Uterus (tissue), 3 donors: ENCODE measurements at regions not wholly inside any gene's neighbourhood (a gene's known extent, or its start where the extent isn't known, plus 50 kb on each side); places are given as distances from the start of the nearest gene placed in this dataset.

Experiments
- DNase-seq, 2 donors: peaks; one replicate each; pipeline ENCODE4 v3.0.0-alpha.2; 2019 to 2020
- H3K27ac ChIP-seq, 2 donors: fragments of 200-600 bp; sonication (generic); 1 replicate in 1 of 2; 2 replicates in 1 of 2; pipeline ENCODE4 v1.5.1; 2016 to 2018
- H3K27me3 ChIP-seq, 2 donors: fragments of 200-600 bp; sonication (generic); one replicate each; pipeline ENCODE4 v1.5.1; 2018 to 2019; ENCODE audit warnings: control low read depth in 1 of 2
- H3K36me3 ChIP-seq, 2 donors: fragments of 200-600 bp; sonication (generic); one replicate each; pipeline ENCODE4 v1.5.1; 2019; ENCODE audit warnings: control low read depth in 1 of 2
- H3K4me1 ChIP-seq, 2 donors: fragments of 200-600 bp; sonication (generic); one replicate each; pipeline ENCODE4 v1.5.1; 2018 to 2019; ENCODE audit warnings: control low read depth in 1 of 2
- H3K4me3 ChIP-seq, 2 donors: fragments of 200-600 bp; sonication (generic); 1 replicate in 1 of 2; 2 replicates in 1 of 2; pipeline ENCODE4 v1.5.1; 2018 to 2019; ENCODE audit warnings: mild to moderate bottlenecking in 1 of 2
- H3K9me3 ChIP-seq, 2 donors: fragments of 200-600 bp; sonication (generic); one replicate each; pipeline ENCODE4 v1.5.1; 2019; ENCODE audit warnings: control low read depth in 1 of 2
- CTCF ChIP-seq, 4 experiments: fragments of 200-600 bp in 2 of 4; fragments of 450-650 bp in 2 of 4; sonication (generic) in 2 of 4; IDR thresholded peaks; one replicate each; pipeline ENCODE4 v1.5.1; 2016 to 2019; ENCODE audit warnings: antibody characterized with exemption in 4 of 4, mild to moderate bottlenecking in 2 of 4, moderate library complexity in 1 of 4
- POLR2A ChIP-seq, 2 donors: fragments of 450-650 bp; IDR thresholded peaks; one replicate each; pipeline ENCODE4 v1.6.1; 2016; ENCODE audit warnings: antibody characterized with exemption in 2 of 2, mild to moderate bottlenecking in 1 of 2, moderate library complexity in 1 of 2
- intact Hi-C: fragments of 100-400 bp; cut with DNase I; formaldehyde crosslinking; loops from one replicate; pipeline ENCODE4 v1.15.1; 2023; ENCODE audit warnings: low total_unique reads
- donor health status: DM: yes; HTN: yes; CAD: no.

- TF ChIP-seq POLR2A (IDR thresholded peaks at IDR 0.05) (no peak), CTCF (IDR thresholded peaks at IDR 0.05) (no peak)
- intact Hi-C loops: no loop called here
- Histone ChIP-seq H3K27ac (no peak overlapping the region), H3K27me3 (no peaks in the 10 kb centered on the region), H3K36me3 (no peaks in the 10 kb centered on the region), H3K4me1 (no peaks in the 10 kb centered on the region), H3K4me3 (no peak overlapping the region), H3K9me3 (no peaks in the 10 kb centered on the region)
- no peak for DNase-seq
These were observed 1507.1 kb downstream of the C4orf33 start for GRCh38 chr4:130603043-130603442.

GRCh38 chr4:130608121-130608520 lies 1512.2 kb downstream of the C4orf33 start:
- Histone ChIP-seq H3K9me3 (no peaks in the 10 kb centered on the region), H3K27ac (no peak overlapping the region), H3K4me1 (no peaks in the 10 kb centered on the region), H3K36me3 (no peaks in the 10 kb centered on the region), H3K4me3 (no peak overlapping the region), H3K27me3 (no peaks in the 10 kb centered on the region)
- DNase-seq: no peak
- intact Hi-C loops: no loop called here
- no peak for TF ChIP-seq CTCF (IDR thresholded peaks at IDR 0.05)
- TF ChIP-seq POLR2A (IDR thresholded peaks at IDR 0.05): no peak

GRCh38 chr4:130628531-130628930 lies 1532.6 kb downstream of the C4orf33 start:
- H3K4me1 ChIP-seq: no peaks in the 10 kb centered on the region
- intact Hi-C loops: no loop called here
- no peak for DNase-seq
- H3K27me3 ChIP-seq: no peaks in the 10 kb centered on the region
- H3K36me3 ChIP-seq: no peaks in the 10 kb centered on the region
- H3K27ac ChIP-seq: no peak overlapping the region
- TF ChIP-seq POLR2A (IDR thresholded peaks at IDR 0.05): no peak
- no peak for TF ChIP-seq CTCF (IDR thresholded peaks at IDR 0.05)
- no peak overlapping the region for H3K4me3 ChIP-seq
- H3K9me3 ChIP-seq: no peaks in the 10 kb centered on the region

- intact Hi-C loops: no loop called here
- H3K9me3 ChIP-seq: no peaks in the 10 kb centered on the region
- no peak overlapping the region for H3K27ac ChIP-seq
- no peaks in the 10 kb centered on the region for H3K4me1 ChIP-seq
- H3K27me3 ChIP-seq: no peaks in the 10 kb centered on the region
- H3K4me3 ChIP-seq: no peak overlapping the region
- H3K36me3 ChIP-seq: no peaks in the 10 kb centered on the region
- no peak for TF ChIP-seq CTCF (IDR thresholded peaks at IDR 0.05)
- TF ChIP-seq POLR2A (IDR thresholded peaks at IDR 0.05): no peak
- DNase-seq: no peak
These were observed 1537.0 kb downstream of the C4orf33 start for GRCh38 chr4:130632731-130633604.

- H3K9me3 ChIP-seq: no peaks in the 10 kb centered on the region
- H3K36me3 ChIP-seq: no peaks in the 10 kb centered on the region
- intact Hi-C loops: no loop called here
- H3K27me3 ChIP-seq: no peaks in the 10 kb centered on the region
- TF ChIP-seq CTCF (IDR thresholded peaks at IDR 0.05) (no peak), POLR2A (IDR thresholded peaks at IDR 0.05) (no peak)
- H3K4me3 ChIP-seq: no peak overlapping the region
- DNase-seq: no peak
- no peak overlapping the region for H3K27ac ChIP-seq
- H3K4me1 ChIP-seq: no peaks in the 10 kb centered on the region
These were observed 1540.5 kb downstream of the C4orf33 start for GRCh38 chr4:130636486-130636885.
